ENCODE measurements at regions not wholly inside any gene's neighbourhood (a gene's known extent, or its start where the extent isn't known, plus 50 kb on each side); places are given as distances from the start of the nearest gene placed in this dataset.

DNA sequence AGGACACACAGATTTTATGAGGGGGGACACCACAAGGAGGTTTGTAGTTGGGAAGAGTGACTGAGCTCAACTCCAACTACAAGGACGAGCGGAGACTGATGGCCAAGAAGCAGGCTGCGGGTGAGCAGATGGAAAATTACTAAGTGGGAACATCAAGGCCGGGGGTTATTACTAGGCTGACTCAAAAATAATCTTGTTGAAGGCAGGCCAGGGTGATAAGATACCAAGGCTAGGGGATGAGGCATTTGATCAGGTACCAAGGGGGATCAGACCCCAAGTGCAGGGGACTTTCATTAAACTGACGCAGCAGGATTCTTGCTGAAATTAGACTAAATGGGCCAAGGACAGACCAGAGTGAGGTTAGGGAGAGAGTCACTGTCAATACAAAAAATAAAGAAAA is 119.4 kb upstream of the SORBS2 start:
- TF ChIP-seq, protein P1, sequence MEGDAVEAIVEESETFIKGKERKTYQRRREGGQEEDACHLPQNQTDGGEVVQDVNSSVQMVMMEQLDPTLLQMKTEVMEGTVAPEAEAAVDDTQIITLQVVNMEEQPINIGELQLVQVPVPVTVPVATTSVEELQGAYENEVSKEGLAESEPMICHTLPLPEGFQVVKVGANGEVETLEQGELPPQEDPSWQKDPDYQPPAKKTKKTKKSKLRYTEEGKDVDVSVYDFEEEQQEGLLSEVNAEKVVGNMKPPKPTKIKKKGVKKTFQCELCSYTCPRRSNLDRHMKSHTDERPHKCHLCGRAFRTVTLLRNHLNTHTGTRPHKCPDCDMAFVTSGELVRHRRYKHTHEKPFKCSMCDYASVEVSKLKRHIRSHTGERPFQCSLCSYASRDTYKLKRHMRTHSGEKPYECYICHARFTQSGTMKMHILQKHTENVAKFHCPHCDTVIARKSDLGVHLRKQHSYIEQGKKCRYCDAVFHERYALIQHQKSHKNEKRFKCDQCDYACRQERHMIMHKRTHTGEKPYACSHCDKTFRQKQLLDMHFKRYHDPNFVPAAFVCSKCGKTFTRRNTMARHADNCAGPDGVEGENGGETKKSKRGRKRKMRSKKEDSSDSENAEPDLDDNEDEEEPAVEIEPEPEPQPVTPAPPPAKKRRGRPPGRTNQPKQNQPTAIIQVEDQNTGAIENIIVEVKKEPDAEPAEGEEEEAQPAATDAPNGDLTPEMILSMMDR (IDR thresholded peaks at IDR 0.05): no peak

DNA sequence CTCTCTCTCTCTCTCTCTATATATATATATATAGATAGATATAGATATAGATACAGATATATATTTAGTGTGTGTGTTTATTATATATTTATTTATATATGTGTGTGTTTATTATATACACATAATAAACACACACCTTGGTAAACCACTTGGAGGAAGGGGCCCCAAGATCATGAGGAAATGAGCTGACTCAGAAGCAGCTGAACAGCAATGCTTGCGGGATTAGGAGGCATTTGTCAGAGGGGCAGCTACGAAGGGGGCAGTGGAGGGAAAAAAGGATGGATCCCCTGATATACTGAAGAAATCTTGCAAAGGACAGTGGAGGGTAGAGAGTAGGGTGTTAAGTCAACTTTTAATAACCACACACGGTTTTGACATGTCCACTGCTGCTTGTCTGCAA is 120.0 kb upstream of the SORBS2 start:
- TF ChIP-seq, protein P1 (IDR thresholded peaks at IDR 0.05): no peak

DNA sequence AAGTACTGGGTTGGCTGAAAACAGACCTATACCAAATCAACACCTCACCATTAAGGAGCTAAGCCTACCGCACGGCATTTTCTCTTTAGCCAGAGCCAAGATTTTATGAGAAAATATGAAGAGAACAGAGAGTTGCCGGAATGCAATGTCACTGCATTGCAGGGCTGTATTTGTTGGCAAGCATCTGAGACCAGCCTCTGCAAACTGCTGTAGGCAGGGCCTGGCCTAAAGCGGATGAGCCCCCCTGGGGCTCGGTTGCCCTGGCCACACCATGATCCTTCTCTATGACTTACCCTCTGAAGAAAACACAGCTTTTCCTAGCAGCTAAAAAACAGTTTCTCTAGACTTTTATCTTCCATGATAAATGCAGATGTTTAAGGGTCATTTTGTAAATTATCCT is 120.5 kb upstream of the SORBS2 start:
- TF ChIP-seq, protein P1 (IDR thresholded peaks at IDR 0.05): no peak

DNA sequence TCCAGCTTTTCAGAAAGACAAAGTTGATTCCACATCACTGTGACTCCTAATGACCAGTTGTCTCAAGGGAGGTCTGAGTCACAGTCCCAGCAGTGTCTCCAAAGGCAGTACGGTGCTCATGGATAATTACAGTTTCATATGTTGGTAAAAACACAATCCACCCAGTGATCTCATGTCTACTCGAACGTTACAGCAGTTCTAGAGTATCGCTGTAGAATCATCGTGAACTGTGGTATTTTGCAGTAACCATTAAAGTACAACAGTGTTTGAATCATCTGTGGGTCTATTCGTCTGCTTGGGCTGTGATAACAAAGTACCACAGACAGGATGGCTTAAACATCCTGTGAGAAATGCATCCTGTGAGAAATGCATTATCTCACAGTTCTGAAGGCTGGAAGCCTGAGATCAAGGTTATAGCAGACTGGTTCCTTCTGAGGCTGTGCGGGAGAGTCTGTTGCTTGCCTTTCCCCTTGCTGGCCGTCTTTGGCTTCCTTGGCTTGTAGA is 121.1 kb upstream of the SORBS2 start:
- TF ChIP-seq, protein P1 (IDR thresholded peaks at IDR 0.05): no peak

DNA sequence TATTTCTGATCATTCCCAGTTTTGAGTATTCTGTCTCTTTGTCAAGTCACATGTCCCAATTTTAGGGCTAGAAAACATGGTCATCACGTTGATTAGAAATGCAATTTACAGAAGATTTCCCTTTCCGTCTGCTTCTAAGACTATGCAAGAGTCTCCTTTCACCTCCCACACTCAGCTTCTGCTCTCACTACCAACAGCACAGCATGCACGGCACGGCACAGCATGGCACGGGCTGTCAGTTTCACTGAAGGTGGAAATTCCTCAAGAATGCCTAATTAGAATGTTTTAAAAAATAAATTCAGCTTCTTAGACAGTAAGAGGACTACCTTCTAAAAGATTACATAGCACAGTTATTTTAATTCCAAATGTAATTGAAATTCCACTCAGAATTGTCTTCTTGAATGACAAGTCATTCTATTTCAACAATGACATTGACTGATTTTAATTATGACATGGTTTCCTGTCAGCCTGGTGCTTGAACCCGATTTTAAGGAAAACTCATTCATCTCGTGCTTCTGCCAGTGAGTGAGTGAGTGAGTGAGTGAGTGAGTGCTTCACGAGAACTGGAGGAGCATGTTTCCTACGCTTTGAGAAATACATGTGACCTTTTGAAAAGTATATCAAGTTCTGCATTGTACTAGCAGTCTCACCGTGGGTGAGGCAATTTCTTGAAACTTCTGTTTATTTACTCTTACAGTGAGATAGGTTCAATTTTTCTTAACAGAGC is 124.8 kb upstream of the SORBS2 start:
- TF ChIP-seq, protein P1 (IDR thresholded peaks at IDR 0.05): no peak

DNA sequence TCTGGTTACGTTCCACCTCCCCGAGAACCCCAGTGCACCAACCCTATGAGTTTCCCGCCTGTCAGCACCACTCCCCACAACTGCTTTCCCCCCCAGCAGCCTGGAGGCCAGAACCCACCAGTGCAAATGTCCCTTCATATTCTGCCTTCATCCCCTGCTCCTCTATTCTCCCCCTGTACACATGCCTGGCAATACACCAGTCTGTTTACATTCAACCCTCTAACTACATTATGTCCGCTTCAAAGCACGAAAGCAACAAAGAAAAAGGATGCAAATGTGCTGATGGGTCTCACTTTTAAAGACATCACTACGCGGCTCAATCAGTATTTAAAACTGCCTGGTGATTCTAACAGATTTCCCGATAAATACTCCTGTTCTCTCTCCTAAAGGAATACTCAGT is 126.7 kb upstream of the SORBS2 start:
- TF ChIP-seq, protein P1 (IDR thresholded peaks at IDR 0.05): no peak

GRCh38 chr4:185941461-185941860 is 127.5 kb upstream of the TLR3 start:
- TF ChIP-seq, protein P1 (IDR thresholded peaks at IDR 0.05): no peak
